Loucy (cell line): ENCODE measurements at regions not wholly inside any gene's neighbourhood (a gene's known extent, or its start where the extent isn't known, plus 50 kb on each side); places are given as distances from the start of the nearest gene placed in this dataset.

Experiments
- H2AFZ ChIP-seq: fragments of 200-600 bp; sonication (generic); 2 replicates; pipeline ENCODE4 v1.6.0; 2016; ENCODE audit warnings: antibody characterized with exemption, mild to moderate bottlenecking, low read length, moderate library complexity
- H3F3A ChIP-seq: fragments of 200-600 bp; 2 replicates; pipeline ENCODE4 v1.6.0; 2016; ENCODE audit warnings: antibody characterized with exemption, low read depth, mild to moderate bottlenecking
- H3K27me3 ChIP-seq: fragments of 200-600 bp; sonication (generic); 2 replicates; pipeline ENCODE4 v1.6.1; 2014; ENCODE audit warnings: low read length, mild to moderate bottlenecking; ENCODE audit not compliant: insufficient read depth, poor library complexity, severe bottlenecking
- H3K36me3 ChIP-seq: fragments of 200-600 bp; sonication (generic); 2 replicates; pipeline ENCODE4 v1.6.1; 2016; ENCODE audit warnings: low read length; ENCODE audit not compliant: insufficient read depth
- H3K4me1 ChIP-seq: fragments of 200-600 bp; sonication (generic); 2 replicates; pipeline ENCODE4 v1.5.1; 2014; ENCODE audit warnings: low read length, mild to moderate bottlenecking; ENCODE audit not compliant: insufficient read depth, poor library complexity, severe bottlenecking
- H3K4me2 ChIP-seq: fragments of 200-600 bp; sonication (generic); 2 replicates; pipeline ENCODE4 v1.6.0; 2014; ENCODE audit warnings: antibody characterized with exemption, low read length, low read depth, mild to moderate bottlenecking; ENCODE audit not compliant: poor library complexity, severe bottlenecking
- H3K4me3 ChIP-seq: fragments of 200-600 bp; sonication (generic); 2 replicates; pipeline ENCODE4 v1.5.1; 2014; ENCODE audit warnings: low read length, mild to moderate bottlenecking, mixed read lengths; ENCODE audit not compliant: poor library complexity, severe bottlenecking
- H3K79me2 ChIP-seq: fragments of 200-600 bp; sonication (generic); 2 replicates; pipeline ENCODE4 v1.6.1; 2014; ENCODE audit warnings: low read length; ENCODE audit not compliant: insufficient read depth
- H3K9ac ChIP-seq: fragments of 200-600 bp; sonication (generic); 2 replicates; pipeline ENCODE4 v1.6.0; 2014; ENCODE audit warnings: mild to moderate bottlenecking, low read depth, low read length, moderate library complexity; ENCODE audit not compliant: poor library complexity, severe bottlenecking
- H3K9me2 ChIP-seq: fragments of 200-600 bp; sonication (generic); replicated peaks from 2 replicates; pipeline ENCODE4 v1.6.1; 2016; ENCODE audit warnings: low read depth, low read length, mixed read lengths
- H3K9me3 ChIP-seq: fragments of 200-600 bp; sonication (generic); 2 replicates; pipeline ENCODE4 v1.6.1; 2014; ENCODE audit warnings: mild to moderate bottlenecking, antibody characterized with exemption, low read length, low read depth; ENCODE audit not compliant: insufficient read depth
- H4K20me1 ChIP-seq: fragments of 200-600 bp; sonication (generic); 2 replicates; pipeline ENCODE4 v1.6.0; 2014; ENCODE audit warnings: antibody characterized with exemption, low read length, mild to moderate bottlenecking; ENCODE audit not compliant: insufficient read depth, poor library complexity, severe bottlenecking
- EZH2phosphoT487 ChIP-seq: fragments of 200-600 bp; IDR thresholded peaks from 2 replicates; pipeline ENCODE4 v1.6.1; 2018; ENCODE audit warnings: antibody characterized with exemption, mild to moderate bottlenecking, moderate library complexity, borderline replicate concordance
- TF ChIP-seq, protein P1 (sequence below): fragments of 200-600 bp; sonication (generic); conservative IDR thresholded peaks from 2 replicates; pipeline ENCODE4 v1.5.1; 2014; ENCODE audit warnings: mild to moderate bottlenecking, antibody characterized with exemption, low read length

GRCh38 chr1:201633811-201634210 is 94.9 kb downstream of the NAV1 start:
- H2AFZ ChIP-seq = no peak overlapping the region
- H3K4me1 ChIP-seq = no peaks in the 10 kb centered on the region
- TF ChIP-seq EZH2phosphoT487 = no peak
- TF ChIP-seq, protein P1, sequence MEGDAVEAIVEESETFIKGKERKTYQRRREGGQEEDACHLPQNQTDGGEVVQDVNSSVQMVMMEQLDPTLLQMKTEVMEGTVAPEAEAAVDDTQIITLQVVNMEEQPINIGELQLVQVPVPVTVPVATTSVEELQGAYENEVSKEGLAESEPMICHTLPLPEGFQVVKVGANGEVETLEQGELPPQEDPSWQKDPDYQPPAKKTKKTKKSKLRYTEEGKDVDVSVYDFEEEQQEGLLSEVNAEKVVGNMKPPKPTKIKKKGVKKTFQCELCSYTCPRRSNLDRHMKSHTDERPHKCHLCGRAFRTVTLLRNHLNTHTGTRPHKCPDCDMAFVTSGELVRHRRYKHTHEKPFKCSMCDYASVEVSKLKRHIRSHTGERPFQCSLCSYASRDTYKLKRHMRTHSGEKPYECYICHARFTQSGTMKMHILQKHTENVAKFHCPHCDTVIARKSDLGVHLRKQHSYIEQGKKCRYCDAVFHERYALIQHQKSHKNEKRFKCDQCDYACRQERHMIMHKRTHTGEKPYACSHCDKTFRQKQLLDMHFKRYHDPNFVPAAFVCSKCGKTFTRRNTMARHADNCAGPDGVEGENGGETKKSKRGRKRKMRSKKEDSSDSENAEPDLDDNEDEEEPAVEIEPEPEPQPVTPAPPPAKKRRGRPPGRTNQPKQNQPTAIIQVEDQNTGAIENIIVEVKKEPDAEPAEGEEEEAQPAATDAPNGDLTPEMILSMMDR = no peak
- H3K9me2 ChIP-seq = no peaks in the 10 kb centered on the region
- H3K9me3 ChIP-seq = no peaks in the 10 kb centered on the region
- no peak overlapping the region for H3K4me3 ChIP-seq
- H3F3A ChIP-seq = no peaks in the 10 kb centered on the region
- no peaks in the 10 kb centered on the region for H3K36me3 ChIP-seq
- H3K79me2 ChIP-seq = no peaks in the 10 kb centered on the region
- no peak overlapping the region for H3K9ac ChIP-seq
- no peaks in the 10 kb centered on the region for H3K27me3 ChIP-seq
- H3K4me2 ChIP-seq = no peak overlapping the region
- H4K20me1 ChIP-seq = no peaks in the 10 kb centered on the region

DNA sequence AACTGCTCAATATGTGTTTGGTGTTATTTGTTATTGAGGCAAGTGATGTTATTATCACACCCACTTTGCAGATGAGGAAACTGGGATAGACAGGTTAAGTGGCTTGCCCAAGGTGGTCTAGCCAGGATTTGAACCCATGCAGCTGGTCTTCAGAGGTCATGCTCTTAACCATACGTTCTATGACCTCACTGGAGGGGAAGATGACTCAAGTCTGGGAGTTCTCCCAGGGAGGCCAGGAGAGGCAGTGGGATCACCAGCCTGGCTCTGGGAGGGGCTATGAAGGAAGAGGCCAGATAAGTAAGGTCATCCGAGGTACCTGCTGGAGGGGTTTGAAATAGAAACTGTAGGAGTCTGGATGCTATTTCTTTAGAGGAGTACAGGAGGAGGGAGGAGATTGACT is 95.3 kb downstream of the NAV1 start:
- Histone ChIP-seq H3K79me2 (no peaks in the 10 kb centered on the region), H3K9me3 (no peaks in the 10 kb centered on the region), H3F3A (no peaks in the 10 kb centered on the region), H3K9me2 (no peaks in the 10 kb centered on the region), H3K9ac (no peak overlapping the region), H4K20me1 (no peaks in the 10 kb centered on the region), H3K4me3 (no peak overlapping the region), H3K4me1 (no peaks in the 10 kb centered on the region), H3K36me3 (no peaks in the 10 kb centered on the region), H2AFZ (no peak overlapping the region), H3K4me2 (no peak overlapping the region), H3K27me3 (no peaks in the 10 kb centered on the region)
- TF ChIP-seq, protein P1 = no peak
- TF ChIP-seq EZH2phosphoT487 = no peak

DNA sequence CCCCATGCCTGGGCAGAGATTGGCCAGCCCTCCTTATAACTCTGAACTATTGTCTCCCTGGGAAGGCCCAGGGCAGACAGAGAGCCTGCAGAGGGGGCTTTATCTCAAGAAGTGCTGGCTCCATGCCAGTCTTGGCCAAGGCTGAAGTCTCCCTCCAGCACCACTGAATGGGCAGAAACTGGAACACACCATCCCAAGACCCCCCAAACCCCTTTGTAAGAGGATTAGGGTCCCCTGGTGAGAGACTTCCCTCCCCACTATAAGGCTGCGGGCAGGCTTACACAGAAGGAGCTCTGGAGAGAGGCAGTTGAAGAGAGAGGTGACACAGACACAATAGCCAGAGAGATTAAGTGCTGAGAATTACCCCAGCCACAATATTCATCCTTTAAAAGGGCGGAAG is 97.2 kb downstream of the NAV1 start:
- Histone ChIP-seq H3K79me2 (no peaks in the 10 kb centered on the region), H3K27me3 (no peaks in the 10 kb centered on the region), H2AFZ (no peak overlapping the region), H3K36me3 (no peaks in the 10 kb centered on the region), H3K9me2 (no peaks in the 10 kb centered on the region), H3K4me2 (no peak overlapping the region), H3K4me1 (no peaks in the 10 kb centered on the region), H3K9ac (no peak overlapping the region), H3K4me3 (no peak overlapping the region), H3K9me3 (no peaks in the 10 kb centered on the region), H3F3A (no peaks in the 10 kb centered on the region), H4K20me1 (no peaks in the 10 kb centered on the region)
- TF ChIP-seq EZH2phosphoT487 = no peak
- TF ChIP-seq, protein P1 = no peak
